Activated CD8-positive, alpha-beta memory T cell treated with anti-CD3 and anti-CD28 coated beads, Interleukin-2, amount 10 ng/mL, durations not matched to agents 7 days and 5 days (primary cell): ENCODE measurements at regions not wholly inside any gene's neighbourhood (a gene's known extent, or its start where the extent isn't known, plus 50 kb on each side); places are given as distances from the start of the nearest gene placed in this dataset.
"Not testable (repeated sequence)": the region's sequence is repeated elsewhere in the genome, so short reads cannot be mapped to it uniquely, and the experiment has no call there.

Experiments
- ATAC-seq: fragments of 150-1000 bp; cut with Tn5 transposase; one replicate; pipeline ENCODE4 v1.10.0; 2021; ENCODE audit warnings: moderate library complexity
- CTCF ChIA-PET: fragments of 350-600 bp; sonication (Branson Sonifier 250); formaldehyde crosslinking; loops from one replicate; lab custom pipeline; 2021; ENCODE audit warnings: antibody characterized with exemption; lab: Charles Lee
- DNase-seq: peaks from one replicate; pipeline ENCODE4 v3.0.0-alpha.2; 2020
- H3K27ac Mint-ChIP-seq: one replicate; pipeline ENCODE4 v1.8.0; 2021; ENCODE audit warnings: mild to moderate bottlenecking, mixed read lengths
- H3K27me3 Mint-ChIP-seq: one replicate; pipeline ENCODE4 v1.8.0; 2021; ENCODE audit warnings: mixed read lengths
- H3K36me3 Mint-ChIP-seq: one replicate; pipeline ENCODE4 v1.8.0; 2021; ENCODE audit warnings: mild to moderate bottlenecking, mixed read lengths
- H3K4me1 Mint-ChIP-seq: one replicate; pipeline ENCODE4 v1.8.0; 2021; ENCODE audit warnings: mixed read lengths
- H3K4me3 Mint-ChIP-seq: one replicate; pipeline ENCODE4 v1.8.0; 2021; ENCODE audit warnings: mild to moderate bottlenecking, moderate library complexity, mixed read lengths
- H3K9me3 Mint-ChIP-seq: one replicate; pipeline ENCODE4 v1.8.0; 2022; ENCODE audit warnings: low read depth, mixed read lengths

DNA sequence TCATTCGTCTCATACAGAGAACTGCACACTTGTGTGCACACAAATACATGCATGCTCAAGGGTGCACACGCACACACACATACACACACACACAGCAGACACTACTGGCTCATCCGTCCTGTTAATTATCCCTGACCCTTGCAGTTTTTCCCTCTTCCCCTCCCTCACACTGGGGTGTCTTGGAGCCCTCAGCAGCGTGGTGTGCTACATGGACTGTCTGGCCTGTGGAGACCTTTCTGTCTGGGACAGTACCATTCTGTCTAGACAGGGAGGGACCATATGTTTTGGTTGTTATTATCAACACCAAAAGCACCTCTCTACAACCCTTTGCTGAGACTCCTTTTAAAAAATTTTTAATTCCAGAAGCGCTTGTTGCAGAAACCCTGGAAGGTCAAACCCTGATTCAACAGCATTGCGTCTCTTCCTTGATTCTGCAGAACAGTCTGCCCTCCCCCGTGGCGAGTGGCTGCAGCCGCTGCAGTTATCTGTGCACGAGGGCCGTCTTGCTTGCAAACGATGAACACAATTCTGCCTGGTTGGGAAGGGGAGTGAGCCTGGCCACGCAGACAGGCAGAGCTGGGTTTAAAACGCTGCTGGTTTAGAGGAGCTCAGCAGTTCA lies 374.0 kb downstream of the IRS2 start:
- Mint-ChIP-seq H3K4me1 (no peaks in the 10 kb centered on the region), H3K9me3 (no peaks in the 10 kb centered on the region), H3K36me3 (no peaks in the 10 kb centered on the region), H3K27ac (no peak overlapping the region), H3K27me3 (no peaks in the 10 kb centered on the region), H3K4me3 (no peak overlapping the region)
- CTCF ChIA-PET, result no interaction called here
- DNase-seq (no peak), ATAC-seq (no peak)

DNA sequence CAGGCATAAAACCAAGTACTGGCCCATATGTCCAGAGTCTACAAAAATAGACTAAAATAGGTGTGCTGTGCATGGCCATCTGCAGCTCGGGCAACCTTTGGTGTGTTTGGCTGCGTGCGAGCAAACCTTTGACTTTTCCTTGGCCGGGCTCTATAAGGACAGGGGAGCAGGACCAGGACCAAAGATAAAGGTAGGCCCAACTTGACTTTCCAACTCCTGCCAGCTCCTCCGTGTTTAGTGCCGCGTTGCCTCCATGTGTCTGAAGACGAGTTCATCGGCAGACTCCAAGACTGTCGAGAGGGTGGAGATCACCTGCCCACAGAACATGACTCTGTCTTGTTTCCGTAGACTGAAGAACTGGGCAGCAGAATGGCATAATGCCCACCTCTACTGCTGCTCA lies 375.5 kb downstream of the IRS2 start:
- H3K9me3 Mint-ChIP-seq, result peaks cover 2% of the 10 kb centered on the region
- no peaks in the 10 kb centered on the region for H3K36me3 Mint-ChIP-seq
- no peak for ATAC-seq
- no peak overlapping the region for H3K4me3 Mint-ChIP-seq
- CTCF ChIA-PET, result no interaction called here
- no peak for DNase-seq
- no peaks in the 10 kb centered on the region for H3K4me1 Mint-ChIP-seq
- H3K27ac Mint-ChIP-seq, result no peak overlapping the region
- no peaks in the 10 kb centered on the region for H3K27me3 Mint-ChIP-seq

DNA sequence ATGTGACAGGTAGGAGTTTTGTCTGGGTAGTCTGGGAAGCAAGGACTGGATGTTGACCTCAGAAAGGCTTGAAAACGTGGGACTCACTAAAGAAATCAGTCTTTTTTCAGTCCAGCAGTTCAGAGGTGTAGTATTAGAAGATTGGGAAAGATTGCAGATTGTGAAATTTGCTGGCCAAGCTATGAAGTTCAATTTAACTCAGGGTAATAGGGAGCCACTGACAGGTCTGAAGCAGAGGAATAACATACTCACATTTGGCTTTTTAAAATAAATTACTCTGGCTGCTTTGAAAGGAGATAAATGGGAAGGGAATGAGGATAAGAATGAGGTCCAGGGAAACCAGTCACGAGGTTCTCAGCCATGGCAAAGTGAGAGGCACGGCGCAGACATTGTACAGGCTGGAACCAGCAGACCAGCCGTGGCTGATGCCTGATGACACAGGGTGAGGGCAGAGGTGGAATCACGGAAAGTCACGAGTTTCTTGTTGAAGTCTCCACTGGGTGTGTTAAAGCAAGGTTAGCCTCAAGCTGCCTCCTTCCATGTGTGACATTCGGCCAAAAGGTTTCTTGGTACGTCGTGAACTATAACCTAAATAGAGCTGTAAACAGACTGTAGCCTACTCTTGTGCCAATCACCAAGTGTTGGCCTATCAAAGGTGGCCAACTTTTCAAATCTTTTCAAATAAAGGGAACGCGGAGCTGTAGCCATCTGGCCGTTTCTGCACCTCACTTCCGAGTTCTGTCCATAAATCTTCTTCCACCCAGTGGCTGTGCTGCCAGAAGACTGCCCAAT lies 377.6 kb downstream of the IRS2 start:
- CTCF ChIA-PET, result no interaction called here
- H3K27me3 Mint-ChIP-seq, result no peaks in the 10 kb centered on the region
- DNase-seq, result no peak
- H3K9me3 Mint-ChIP-seq, result peaks cover 2% of the 10 kb centered on the region
- H3K4me3 Mint-ChIP-seq, result no peak overlapping the region
- no peaks in the 10 kb centered on the region for H3K4me1 Mint-ChIP-seq
- ATAC-seq, result no peak
- H3K36me3 Mint-ChIP-seq, result no peaks in the 10 kb centered on the region
- no peak overlapping the region for H3K27ac Mint-ChIP-seq

DNA sequence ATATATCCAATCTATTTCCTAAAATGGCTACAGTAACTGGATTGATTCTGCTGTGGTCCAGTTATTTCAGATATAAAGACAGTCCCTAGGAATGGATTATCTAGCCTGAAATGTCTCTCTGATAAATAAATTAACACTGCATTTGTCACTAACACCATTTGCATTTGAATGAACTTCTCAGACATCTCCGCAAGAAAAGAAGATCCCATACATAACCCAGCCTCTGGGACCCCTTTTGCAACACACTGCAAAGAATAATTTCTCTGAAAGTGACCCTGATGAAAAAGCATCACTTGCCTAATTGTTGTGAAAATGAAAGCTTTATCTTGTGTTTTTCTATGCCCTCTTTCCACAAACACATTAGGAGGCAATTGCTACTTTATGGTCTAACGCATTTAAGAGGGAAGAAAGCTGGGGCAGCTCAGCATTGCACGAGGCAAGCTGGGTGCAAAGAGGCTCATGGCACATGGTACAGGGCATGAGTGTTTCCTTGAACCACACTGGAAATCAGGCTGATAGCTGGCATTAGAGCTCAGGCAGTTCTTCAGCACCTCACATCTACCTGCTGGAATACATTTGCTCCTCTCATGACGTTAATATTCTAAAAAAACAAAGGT lies 379.9 kb downstream of the IRS2 start:
- ATAC-seq (no peak), DNase-seq (no peak)
- no peak overlapping the region for H3K4me3 Mint-ChIP-seq
- H3K27ac Mint-ChIP-seq, result no peak overlapping the region
- no peaks in the 10 kb centered on the region for H3K27me3 Mint-ChIP-seq
- H3K9me3 Mint-ChIP-seq, result peaks cover 2% of the 10 kb centered on the region
- no peaks in the 10 kb centered on the region for H3K4me1 Mint-ChIP-seq
- H3K36me3 Mint-ChIP-seq, result no peaks in the 10 kb centered on the region
- CTCF ChIA-PET, result no interaction called here

GRCh38 chr13:109403012-109403421 lies 383.4 kb downstream of the IRS2 start:
- ATAC-seq (no peak), DNase-seq (no peak)
- CTCF ChIA-PET, result no interaction called here
- Mint-ChIP-seq H3K9me3 (peaks cover 2% of the 10 kb centered on the region), H3K27ac (no peak overlapping the region), H3K4me1 (no peaks in the 10 kb centered on the region), H3K27me3 (no peaks in the 10 kb centered on the region), H3K36me3 (no peaks in the 10 kb centered on the region), H3K4me3 (no peak overlapping the region)

- Mint-ChIP-seq H3K36me3 (no peaks in the 10 kb centered on the region), H3K9me3 (no peaks in the 10 kb centered on the region), H3K27me3 (no peaks in the 10 kb centered on the region), H3K4me1 (no peaks in the 10 kb centered on the region), H3K4me3 (no peak overlapping the region), H3K27ac (no peak overlapping the region)
- DNase-seq, result no peak
- CTCF ChIA-PET, result no interaction called here
- ATAC-seq, result no peak
These were observed 384.5 kb downstream of the IRS2 start for GRCh38 chr13:109401891-109402290.

DNA sequence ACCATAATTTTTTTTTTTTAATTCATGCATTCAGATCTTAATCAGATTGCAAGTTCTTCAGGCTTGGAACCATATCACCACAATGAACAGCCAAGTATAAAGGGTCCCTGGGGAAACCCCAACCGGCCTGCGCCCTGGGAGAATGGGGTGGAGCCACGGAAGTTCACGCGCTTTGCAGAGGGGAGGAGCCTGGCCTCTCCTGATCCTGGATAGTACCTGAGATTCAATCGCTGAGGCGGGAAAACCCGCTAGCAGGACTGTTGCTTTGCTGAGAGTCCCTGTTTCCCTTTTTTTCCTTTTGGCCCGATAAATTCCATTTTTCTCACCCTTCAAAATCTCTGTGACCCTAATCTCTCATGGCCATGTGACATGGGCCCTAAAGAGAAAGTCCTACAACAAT lies 385.1 kb downstream of the IRS2 start:
- DNase-seq, result no peak
- ATAC-seq, result no peak
- Mint-ChIP-seq H3K9me3 (no peaks in the 10 kb centered on the region), H3K27ac (no peak overlapping the region), H3K27me3 (no peaks in the 10 kb centered on the region), H3K4me1 (no peaks in the 10 kb centered on the region), H3K36me3 (no peaks in the 10 kb centered on the region), H3K4me3 (no peak overlapping the region)
- CTCF ChIA-PET, result no interaction called here

- ATAC-seq (no peak), DNase-seq (no peak)
- Mint-ChIP-seq H3K4me1 (no peaks in the 10 kb centered on the region), H3K9me3 (no peaks in the 10 kb centered on the region), H3K27ac (no peak overlapping the region), H3K36me3 (no peaks in the 10 kb centered on the region), H3K27me3 (no peaks in the 10 kb centered on the region), H3K4me3 (no peak overlapping the region)
- CTCF ChIA-PET, result no interaction called here
These were observed 385.6 kb downstream of the IRS2 start for GRCh38 chr13:109400624-109401257.

- H3K27me3 Mint-ChIP-seq, result no peaks in the 10 kb centered on the region
- no peaks in the 10 kb centered on the region for H3K4me1 Mint-ChIP-seq
- no peak overlapping the region for H3K4me3 Mint-ChIP-seq
- H3K27ac Mint-ChIP-seq, result no peak overlapping the region
- DNase-seq, result no peak
- no peaks in the 10 kb centered on the region for H3K9me3 Mint-ChIP-seq
- H3K36me3 Mint-ChIP-seq, result no peaks in the 10 kb centered on the region
- CTCF ChIA-PET, result no interaction called here
- no peak for ATAC-seq
These were observed 386.2 kb downstream of the IRS2 start for GRCh38 chr13:109400209-109400608.

DNA sequence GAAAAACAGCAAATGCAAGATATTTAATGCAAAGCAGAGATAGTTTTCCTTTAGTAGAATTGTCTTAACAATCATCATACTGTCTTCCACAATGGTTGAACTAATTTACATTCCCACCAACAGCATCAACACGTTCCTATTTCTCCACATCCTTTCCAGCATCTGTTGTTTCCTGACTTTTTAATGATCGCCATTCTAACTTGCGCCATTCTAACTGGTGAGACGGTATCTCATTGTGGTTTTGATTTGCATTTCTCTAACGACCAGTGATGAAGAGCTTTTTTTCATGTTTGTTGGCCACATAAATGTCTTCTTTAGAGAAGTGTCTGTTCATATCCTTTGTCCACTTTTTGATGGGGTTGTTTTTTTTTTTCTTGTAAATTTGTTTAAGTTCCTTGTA lies 388.3 kb downstream of the IRS2 start:
- H3K27me3 Mint-ChIP-seq, H3K36me3 Mint-ChIP-seq, CTCF ChIA-PET, H3K4me3 Mint-ChIP-seq, H3K9me3 Mint-ChIP-seq, H3K4me1 Mint-ChIP-seq, ATAC-seq, H3K27ac Mint-ChIP-seq, DNase-seq: not testable (repeated sequence)

- Mint-ChIP-seq H3K27ac (no peak overlapping the region), H3K9me3 (peaks cover 2% of the 10 kb centered on the region), H3K36me3 (no peaks in the 10 kb centered on the region), H3K4me3 (no peak overlapping the region), H3K4me1 (no peaks in the 10 kb centered on the region), H3K27me3 (no peaks in the 10 kb centered on the region)
- no peak for DNase-seq
- no peak for ATAC-seq
- CTCF ChIA-PET, result no interaction called here
These were observed 389.1 kb downstream of the IRS2 start for GRCh38 chr13:109397285-109397684.

GRCh38 chr13:109396266-109396665 lies 390.1 kb downstream of the IRS2 start:
- Mint-ChIP-seq H3K36me3 (no peaks in the 10 kb centered on the region), H3K9me3 (peaks cover 2% of the 10 kb centered on the region)
- CTCF ChIA-PET, result no interaction called here

GRCh38 chr13:109395014-109395413 lies 391.4 kb downstream of the IRS2 start:
- H3K27me3 Mint-ChIP-seq, result no peaks in the 10 kb centered on the region
- H3K9me3 Mint-ChIP-seq, result peaks cover 2% of the 10 kb centered on the region

More at GRCh38 chr13:109396266-109396665, 390.1 kb downstream of the IRS2 start:
- no peak for DNase-seq
- H3K27ac Mint-ChIP-seq, result no peak overlapping the region
- no peaks in the 10 kb centered on the region for H3K27me3 Mint-ChIP-seq
- no peak overlapping the region for H3K4me3 Mint-ChIP-seq
- no peaks in the 10 kb centered on the region for H3K4me1 Mint-ChIP-seq
- ATAC-seq, result no peak

More at GRCh38 chr13:109395014-109395413, 391.4 kb downstream of the IRS2 start:
- DNase-seq, result no peak
- no peak overlapping the region for H3K4me3 Mint-ChIP-seq
- H3K27ac Mint-ChIP-seq, result no peak overlapping the region
- ATAC-seq, result no peak
- H3K4me1 Mint-ChIP-seq, result no peaks in the 10 kb centered on the region
- H3K36me3 Mint-ChIP-seq, result no peaks in the 10 kb centered on the region
- CTCF ChIA-PET, result no interaction called here
